ENCODE measurements at regions not wholly inside any gene's neighbourhood (a gene's known extent, or its start where the extent isn't known, plus 50 kb on each side); places are given as distances from the start of the nearest gene placed in this dataset.

DNA sequence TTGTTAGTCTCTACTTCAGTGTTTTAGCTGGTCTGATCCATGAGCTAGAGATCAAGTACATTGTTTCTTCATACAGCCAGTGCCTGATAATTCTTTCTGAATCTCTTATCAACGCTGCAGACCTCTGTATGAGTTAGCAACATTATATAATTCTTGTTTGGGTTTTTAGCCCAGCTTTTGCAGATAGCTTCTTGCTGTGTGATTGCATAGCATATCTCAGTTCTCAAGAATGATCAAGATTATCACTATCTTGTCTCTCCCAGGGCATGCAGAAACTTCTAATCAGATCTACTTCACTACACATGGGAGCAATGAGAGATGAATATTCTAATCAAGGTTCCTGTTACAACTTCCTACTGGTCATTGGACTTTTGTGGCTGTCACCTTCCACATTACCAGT is 158.3 kb downstream of the FAM174A start:
- no peak for TF ChIP-seq POLR2AphosphoS5 (IDR thresholded peaks at IDR 0.05; ENCODE audit: insufficient read depth, low read depth, low read length)
- TF ChIP-seq, protein P1, sequence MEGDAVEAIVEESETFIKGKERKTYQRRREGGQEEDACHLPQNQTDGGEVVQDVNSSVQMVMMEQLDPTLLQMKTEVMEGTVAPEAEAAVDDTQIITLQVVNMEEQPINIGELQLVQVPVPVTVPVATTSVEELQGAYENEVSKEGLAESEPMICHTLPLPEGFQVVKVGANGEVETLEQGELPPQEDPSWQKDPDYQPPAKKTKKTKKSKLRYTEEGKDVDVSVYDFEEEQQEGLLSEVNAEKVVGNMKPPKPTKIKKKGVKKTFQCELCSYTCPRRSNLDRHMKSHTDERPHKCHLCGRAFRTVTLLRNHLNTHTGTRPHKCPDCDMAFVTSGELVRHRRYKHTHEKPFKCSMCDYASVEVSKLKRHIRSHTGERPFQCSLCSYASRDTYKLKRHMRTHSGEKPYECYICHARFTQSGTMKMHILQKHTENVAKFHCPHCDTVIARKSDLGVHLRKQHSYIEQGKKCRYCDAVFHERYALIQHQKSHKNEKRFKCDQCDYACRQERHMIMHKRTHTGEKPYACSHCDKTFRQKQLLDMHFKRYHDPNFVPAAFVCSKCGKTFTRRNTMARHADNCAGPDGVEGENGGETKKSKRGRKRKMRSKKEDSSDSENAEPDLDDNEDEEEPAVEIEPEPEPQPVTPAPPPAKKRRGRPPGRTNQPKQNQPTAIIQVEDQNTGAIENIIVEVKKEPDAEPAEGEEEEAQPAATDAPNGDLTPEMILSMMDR (IDR thresholded peaks at IDR 0.05; ENCODE audit: extremely low read depth in 1 of 2, insufficient read depth in 1 of 2, low read depth in 1 of 2, low read length in 2 of 2) = no peak
- TF ChIP-seq GATA2 (IDR thresholded peaks at IDR 0.05; ENCODE audit: insufficient read depth, insufficient read length, low read depth, low read length) = no peak
- TF ChIP-seq EZH2 (IDR thresholded peaks at IDR 0.05; ENCODE audit: borderline replicate concordance, low read depth, low read length, severe bottlenecking) = no peak
- TF ChIP-seq, protein P2, sequence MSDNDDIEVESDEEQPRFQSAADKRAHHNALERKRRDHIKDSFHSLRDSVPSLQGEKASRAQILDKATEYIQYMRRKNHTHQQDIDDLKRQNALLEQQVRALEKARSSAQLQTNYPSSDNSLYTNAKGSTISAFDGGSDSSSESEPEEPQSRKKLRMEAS (IDR thresholded peaks at IDR 0.05; ENCODE audit: insufficient read depth, insufficient read length) = no peak

Data from endothelial cell of umbilical vein (primary cell).